COLO829 (cell line): ENCODE measurements at regions not wholly inside any gene's neighbourhood (a gene's known extent, or its start where the extent isn't known, plus 50 kb on each side); places are given as distances from the start of the nearest gene placed in this dataset.

ENCODE experiments used
- DNase-seq: peaks from one replicate; pipeline ENCODE4 v3.0.0; 2012; ENCODE audit warnings: low spot score

DNA sequence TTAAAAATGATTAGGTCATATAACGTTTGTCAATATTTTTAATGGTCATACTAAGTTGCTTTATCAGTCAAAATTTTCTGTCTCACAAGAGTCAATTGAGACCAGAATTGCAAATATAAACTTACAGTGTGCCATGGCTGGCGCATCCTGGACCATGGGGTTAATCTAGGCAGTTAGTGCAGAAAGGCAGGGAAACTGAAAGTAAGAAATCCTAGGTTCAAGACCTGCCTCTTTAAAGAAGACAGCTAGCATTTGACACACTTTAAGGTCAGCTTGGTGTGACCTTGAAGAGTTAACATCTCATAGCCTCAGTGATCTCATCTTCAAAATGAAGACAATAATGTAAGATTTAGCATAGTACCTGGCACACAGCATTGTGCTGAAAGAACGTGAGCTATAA, 210.0 kb upstream of the DAB1 start:
- no peak for DNase-seq

DNA sequence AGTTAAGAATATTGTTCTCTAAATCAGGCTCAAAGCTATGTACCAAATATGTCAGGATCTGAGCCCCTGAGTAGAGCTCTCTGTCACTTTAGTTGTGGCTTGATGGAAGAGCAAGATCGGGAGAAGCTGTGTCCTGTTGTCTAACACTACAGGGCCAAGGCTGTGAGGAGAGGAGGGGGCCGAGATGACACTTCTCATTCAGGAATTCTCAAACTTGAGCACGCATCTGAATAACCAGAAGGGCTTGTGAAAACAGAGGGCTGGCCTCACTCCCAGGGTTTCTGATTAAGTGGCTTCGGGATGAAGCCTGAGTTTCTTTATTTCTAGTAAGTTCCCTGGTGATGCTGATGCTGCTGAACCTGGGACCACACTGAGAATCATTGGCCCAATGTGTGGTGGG, 209.2 kb upstream of the DAB1 start:
- no peak for DNase-seq

GRCh38 chr1:57632401-57632800, 208.5 kb upstream of the DAB1 start:
- DNase-seq: no peak

DNA sequence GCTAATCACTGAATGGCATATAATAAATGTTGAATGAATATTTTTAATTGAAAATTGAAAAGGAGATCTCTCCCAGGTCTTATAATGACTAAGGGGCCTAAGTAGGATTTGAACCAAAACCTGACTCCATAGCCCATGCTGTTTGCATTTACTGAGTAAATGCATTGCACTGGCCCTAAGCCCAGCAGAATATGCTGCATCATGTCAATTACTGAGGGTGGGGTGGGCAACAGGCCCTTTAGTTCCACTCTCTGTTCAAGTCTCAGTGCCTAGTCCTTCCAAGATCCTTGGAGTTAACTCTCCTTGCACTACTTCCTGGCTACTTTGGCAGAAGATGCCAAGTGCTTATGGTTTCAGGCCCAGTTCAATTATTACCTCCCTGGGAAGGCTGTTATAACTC, 203.8 kb upstream of the DAB1 start:
- DNase-seq: no peak

GRCh38 chr1:57623791-57624538, 200.1 kb upstream of the DAB1 start:
- DNase-seq: no peak

DNA sequence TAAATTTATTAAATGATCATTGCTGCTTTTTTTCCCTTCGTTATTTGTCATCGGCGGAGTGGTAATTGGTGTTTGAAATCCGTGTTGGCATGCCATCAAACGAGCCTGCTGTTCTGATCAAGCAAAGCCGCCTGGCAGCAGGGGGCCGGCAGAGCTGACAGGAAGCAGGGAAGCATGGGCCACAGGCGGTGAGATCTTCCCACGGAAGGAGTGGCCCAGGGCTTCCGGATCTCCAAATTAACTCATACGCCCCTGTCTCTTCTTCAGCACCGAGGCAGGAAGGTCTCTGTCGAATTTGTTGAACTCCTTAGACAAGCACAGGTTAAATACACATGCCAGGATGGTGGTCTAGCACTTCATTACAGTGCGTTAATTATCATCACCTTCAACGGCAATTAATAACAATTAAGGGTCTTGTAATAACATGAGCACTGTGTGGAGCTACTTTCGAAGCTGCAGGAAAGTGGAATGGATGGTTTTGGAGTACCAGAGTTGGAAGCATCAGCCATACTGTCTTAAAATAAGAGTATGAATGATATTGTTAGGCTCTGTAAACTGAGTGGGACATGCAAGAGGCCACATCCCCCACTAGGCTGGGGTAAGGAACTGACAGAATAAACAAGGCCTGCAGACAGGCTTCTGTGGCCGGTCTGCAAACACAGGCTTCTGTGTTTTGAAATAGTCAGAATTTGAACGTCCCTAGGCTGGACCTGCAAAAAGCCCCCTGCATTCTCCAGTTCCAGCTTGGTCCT, 199.4 kb upstream of the DAB1 start:
- DNase-seq: peak; percentile 35

DNA sequence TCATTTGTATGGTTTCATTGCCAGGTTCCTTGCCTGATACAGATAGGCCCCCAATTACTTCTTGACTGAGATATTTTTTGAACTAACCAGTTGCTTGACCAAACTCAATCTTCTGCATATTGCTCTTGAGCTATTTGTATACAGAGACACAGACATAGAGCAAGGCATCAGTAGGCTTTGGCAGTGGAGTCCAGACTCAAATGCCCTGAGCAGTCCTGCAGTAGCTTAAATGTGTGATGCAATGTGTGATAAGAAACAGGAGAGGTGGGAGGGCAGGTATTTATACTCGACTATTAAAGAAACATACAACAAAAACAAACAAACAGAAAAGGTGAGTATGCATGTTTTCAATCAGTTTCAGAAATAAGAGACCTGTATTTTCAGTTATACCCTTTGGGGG, 197.9 kb upstream of the DAB1 start:
- DNase-seq: no peak

DNA sequence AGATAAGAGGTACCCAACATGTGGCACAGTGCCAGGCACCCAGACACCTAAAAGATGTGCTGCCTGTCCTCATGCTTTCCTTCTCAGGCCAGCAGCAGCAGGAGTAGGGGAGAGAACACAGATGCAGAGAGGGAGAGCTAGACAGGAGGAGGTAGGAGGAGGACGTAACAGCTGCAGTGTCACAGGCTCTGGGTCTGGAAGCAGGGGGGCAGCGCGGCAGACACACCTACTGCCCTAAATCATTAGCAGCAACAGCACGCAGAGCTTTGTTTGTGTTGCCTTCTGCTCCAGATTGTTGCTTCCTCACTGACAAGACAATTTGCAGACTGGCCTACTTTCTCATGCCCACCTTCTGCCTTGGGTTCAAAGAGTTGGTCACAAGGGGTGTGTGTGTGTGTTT, 196.7 kb upstream of the DAB1 start:
- DNase-seq: no peak

- DNase-seq: no peak
These were observed 193.1 kb upstream of the DAB1 start for GRCh38 chr1:57616921-57617320.

- no peak for DNase-seq
These were observed 192.1 kb upstream of the DAB1 start for GRCh38 chr1:57615956-57616355.

DNA sequence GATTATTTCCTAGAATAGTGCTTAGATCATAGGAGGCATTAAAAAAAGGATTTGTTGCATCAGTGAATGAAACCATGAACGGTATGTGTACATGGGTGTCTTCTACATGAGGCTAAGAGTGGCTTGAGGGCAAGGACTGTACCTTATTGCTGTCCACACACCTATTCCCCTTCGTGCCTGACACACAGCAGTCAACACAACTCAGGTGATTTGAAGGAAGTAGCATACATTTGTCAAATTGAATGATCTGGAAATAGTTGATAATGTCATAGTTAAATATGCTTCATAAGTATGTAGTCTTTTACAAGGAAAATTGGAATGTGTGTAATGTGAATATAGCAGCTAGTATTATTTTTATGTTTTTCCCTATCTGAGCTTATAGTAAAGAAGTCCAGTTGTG, 189.0 kb upstream of the DAB1 start:
- DNase-seq: no peak

DNA sequence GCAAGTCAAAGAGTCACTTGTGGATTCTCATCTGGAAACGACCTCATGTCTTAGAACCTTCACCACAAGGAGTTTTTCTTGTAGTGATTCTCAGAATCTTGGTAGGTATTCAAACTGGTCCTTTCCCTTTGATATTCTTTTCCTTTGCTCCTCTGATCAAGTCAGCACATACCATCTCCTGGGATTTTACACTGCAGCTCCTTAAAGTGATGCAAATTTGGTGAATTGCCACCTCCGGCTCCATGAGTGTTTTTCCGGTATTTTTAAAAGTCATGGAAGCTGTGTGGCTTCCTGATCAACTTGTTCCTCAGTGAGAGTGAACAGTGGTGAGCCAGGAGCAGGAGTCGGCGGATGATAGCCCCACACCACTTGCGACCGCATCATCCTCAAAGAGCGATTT, 182.1 kb upstream of the DAB1 start:
- no peak for DNase-seq

GRCh38 chr1:57603696-57604095, 179.8 kb upstream of the DAB1 start:
- DNase-seq: no peak

DNA sequence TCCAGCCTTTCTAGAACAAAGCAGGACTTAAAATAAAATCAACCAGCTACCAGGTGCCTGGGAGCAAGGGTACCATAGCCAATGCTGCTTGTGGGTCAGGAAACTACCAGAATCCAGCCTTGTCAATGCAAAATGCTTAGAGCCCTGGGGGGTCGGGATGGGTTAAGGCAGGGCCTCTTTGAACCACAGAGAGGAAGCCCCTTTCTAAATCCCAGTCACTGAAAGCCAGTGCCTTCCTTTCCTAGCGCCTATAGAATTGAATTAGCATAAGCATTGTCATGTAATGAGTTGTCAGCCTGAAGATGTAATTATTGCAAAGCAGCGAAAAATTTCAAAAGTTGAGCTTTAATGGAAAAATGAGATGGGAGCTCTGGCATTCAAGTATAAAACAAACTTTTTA, 176.6 kb upstream of the DAB1 start:
- no peak for DNase-seq

DNA sequence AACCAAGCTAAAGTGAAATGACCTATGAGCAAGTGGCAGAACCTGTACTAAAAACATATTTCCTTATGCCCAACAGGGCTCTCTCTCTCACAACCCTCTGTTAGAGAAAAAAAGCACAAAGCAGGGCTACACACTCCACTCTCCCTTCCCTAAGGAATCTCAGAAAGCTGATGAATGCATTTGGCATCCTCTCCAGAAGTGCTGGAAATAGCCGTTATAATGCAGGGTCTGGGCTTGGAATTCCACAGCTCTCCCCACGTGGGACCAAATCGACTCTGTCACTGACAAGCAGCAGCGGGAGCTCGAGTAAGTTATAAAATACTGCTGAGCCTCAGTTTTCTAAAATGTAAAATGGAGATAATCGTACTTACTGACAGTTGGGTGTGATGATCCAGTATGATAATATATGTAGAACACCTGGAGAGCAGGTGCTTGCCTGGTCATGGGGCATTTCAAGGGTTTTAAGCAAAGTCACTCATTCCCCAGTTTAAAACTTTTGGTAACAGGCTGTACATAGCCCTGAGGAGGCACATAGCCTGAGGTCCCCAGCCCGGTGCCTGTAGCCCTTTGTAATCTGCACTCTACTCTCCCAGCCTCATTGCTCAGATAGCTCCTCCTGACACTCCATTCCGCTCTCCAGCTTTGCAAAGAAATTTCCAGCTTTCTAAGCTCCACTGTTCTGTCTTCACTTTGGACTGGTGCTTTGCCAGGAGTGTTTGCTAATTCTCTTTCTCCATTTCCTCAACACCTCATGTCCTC, 175.6 kb upstream of the DAB1 start:
- no peak for DNase-seq

DNA sequence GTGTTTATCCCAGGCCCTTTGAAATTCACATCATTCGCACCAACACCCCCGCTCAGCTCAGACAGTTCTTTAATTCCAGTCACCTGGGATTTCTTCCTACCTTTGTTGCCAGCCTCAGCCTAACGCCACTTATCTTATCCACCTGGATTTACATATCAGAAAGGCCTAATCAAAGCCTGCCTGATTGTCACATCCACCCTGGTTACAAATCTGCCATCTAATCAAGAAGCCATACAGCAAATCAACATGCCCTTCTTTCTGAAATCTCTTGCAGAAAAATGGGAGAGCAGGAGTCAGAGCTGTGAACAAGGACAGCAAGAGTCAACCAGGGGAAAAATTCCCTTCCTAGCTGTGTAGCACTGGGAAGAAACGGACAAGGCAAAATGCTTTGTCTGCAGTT, 173.2 kb upstream of the DAB1 start:
- no peak for DNase-seq

- no peak for DNase-seq
These were observed 170.1 kb upstream of the DAB1 start for GRCh38 chr1:57594002-57594401.

DNA sequence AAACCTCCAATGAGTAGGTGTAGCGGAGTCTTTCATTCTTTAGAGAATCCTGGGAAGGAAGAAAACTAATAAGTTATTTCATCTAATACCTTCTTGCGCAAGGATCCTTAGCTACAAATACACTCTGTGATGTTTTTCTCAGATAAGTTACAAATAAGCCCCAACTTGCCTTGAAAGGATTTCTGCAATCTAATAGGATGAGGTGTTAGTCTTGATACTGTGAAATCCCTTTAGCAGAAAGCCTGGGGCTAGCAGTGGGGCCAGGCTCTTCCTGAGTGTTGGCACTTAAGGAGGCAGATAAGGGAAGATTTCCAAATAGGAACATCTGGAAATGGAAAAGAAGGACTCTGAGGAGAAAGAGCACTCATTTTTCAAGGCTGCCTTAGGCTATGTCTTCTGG, 168.0 kb upstream of the DAB1 start:
- no peak for DNase-seq

DNA sequence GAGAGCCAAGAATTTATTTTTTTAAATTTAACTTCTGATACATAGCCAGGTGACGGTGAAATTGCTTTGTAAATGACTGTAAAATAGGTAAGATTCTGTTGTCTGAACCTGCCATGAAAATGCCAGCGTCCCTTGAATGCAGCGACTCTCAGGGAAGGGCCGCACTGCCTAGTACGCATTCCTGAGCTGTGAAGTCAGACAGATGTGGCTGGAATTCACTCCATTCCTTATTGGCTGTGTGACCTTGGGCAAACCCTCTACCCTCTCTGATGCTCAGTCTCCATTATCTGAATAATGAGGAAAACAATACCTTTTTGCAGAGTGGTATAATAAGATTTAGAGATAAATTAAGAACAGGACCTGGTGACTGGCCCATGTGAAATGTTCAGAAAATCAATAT, 167.1 kb upstream of the DAB1 start:
- DNase-seq: no peak

- DNase-seq: no peak
These were observed 163.0 kb upstream of the DAB1 start for GRCh38 chr1:57586842-57587241.

DNA sequence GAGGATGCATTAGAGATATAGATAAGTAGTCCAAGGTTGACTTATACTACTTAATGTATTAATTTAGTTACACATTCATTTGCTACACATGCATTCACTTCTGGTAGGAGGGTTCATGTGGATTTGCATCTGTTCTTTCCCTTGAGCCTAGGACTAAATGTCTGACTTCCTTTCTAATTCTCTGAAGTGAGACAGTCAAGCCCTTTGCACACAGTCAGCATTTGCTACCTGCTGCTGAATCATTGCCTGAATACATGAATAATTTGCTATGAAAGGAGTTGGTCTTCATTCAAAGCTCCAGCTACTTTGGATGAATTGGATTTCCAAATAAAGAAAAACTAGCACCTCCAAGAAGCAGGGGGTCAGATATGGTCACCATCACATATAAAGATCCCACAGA, 154.8 kb upstream of the DAB1 start:
- no peak for DNase-seq

- DNase-seq: no peak
These were observed 154.2 kb upstream of the DAB1 start for GRCh38 chr1:57578099-57578498.

DNA sequence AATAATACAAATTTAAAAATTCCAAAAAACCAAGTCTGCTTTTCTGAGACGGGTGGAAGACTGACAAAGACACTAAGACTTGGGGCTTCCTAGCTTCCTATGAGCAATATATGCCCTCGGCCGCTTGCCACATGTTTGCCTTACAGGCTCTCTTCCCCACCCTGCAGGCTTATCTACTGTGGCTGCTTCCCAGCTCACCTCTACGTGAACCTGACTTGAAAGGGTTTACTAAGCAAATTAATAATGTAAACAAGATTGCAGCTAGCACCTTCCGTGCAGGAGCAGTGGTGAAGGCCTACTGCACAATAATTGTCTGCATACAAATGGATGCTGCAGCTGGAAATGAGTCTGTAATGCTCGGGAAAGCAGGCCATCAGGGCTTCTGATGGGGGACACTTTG, 152.9 kb upstream of the DAB1 start:
- no peak for DNase-seq
